ENCODE measurements at regions not wholly inside any gene's neighbourhood (a gene's known extent, or its start where the extent isn't known, plus 50 kb on each side); places are given as distances from the start of the nearest gene placed in this dataset.
A peak's percentile ranks its signal among the peaks of the same experiment; 100 is the strongest.

GRCh38 chr10:71040846-71041605, 152.7 kb upstream of the PCBD1 start:
- no peak for DNase-seq (ENCODE audit: low spot score, unreplicated experiment)
- Mint-ChIP-seq H3K4me1 (ENCODE audit: low read depth) (peaks cover 17% of the 10 kb centered on the region), H3K27me3 (peaks cover 25% of the 10 kb centered on the region)

GRCh38 chr10:71042216-71042615, 153.9 kb upstream of the PCBD1 start:
- H3K4me3 Mint-ChIP-seq (ENCODE audit: low read depth) = no peak overlapping the region
- H3K27me3 Mint-ChIP-seq = peaks cover 24% of the 10 kb centered on the region
- H3K4me1 Mint-ChIP-seq (ENCODE audit: low read depth) = peaks cover 22% of the 10 kb centered on the region
- TF ChIP-seq CTCF (IDR thresholded peaks at IDR 0.05; ENCODE audit: unreplicated experiment) = no peak
- no peak overlapping the region for H3K27ac Mint-ChIP-seq
- H3K36me3 Mint-ChIP-seq (ENCODE audit: insufficient read depth) = no peaks in the 10 kb centered on the region
- no peaks in the 10 kb centered on the region for H3K9me3 Mint-ChIP-seq (ENCODE audit: low read depth)
- no peak for DNase-seq (ENCODE audit: low spot score, unreplicated experiment)

More at GRCh38 chr10:71040846-71041605, 152.7 kb upstream of the PCBD1 start:
- Mint-ChIP-seq H3K27ac (no peak overlapping the region), H3K36me3 (ENCODE audit: insufficient read depth) (no peaks in the 10 kb centered on the region), H3K4me3 (ENCODE audit: low read depth) (no peak overlapping the region), H3K9me3 (ENCODE audit: low read depth) (no peaks in the 10 kb centered on the region)
- no peak for TF ChIP-seq CTCF (IDR thresholded peaks at IDR 0.05; ENCODE audit: unreplicated experiment)

GRCh38 chr10:71042699-71043098, 154.3 kb upstream of the PCBD1 start:
- no peak overlapping the region for H3K27ac Mint-ChIP-seq
- no peaks in the 10 kb centered on the region for H3K36me3 Mint-ChIP-seq (ENCODE audit: insufficient read depth)
- peaks cover 22% of the 10 kb centered on the region for H3K4me1 Mint-ChIP-seq (ENCODE audit: low read depth)
- no peaks in the 10 kb centered on the region for H3K9me3 Mint-ChIP-seq (ENCODE audit: low read depth)
- no peak for DNase-seq (ENCODE audit: low spot score, unreplicated experiment)
- TF ChIP-seq CTCF (IDR thresholded peaks at IDR 0.05; ENCODE audit: unreplicated experiment) = no peak
- no peak overlapping the region for H3K4me3 Mint-ChIP-seq (ENCODE audit: low read depth)
- H3K27me3 Mint-ChIP-seq = peaks cover 28% of the 10 kb centered on the region

- H3K36me3 Mint-ChIP-seq (ENCODE audit: insufficient read depth) = no peaks in the 10 kb centered on the region
- H3K4me3 Mint-ChIP-seq (ENCODE audit: low read depth) = no peak overlapping the region
- H3K4me1 Mint-ChIP-seq (ENCODE audit: low read depth) = peaks cover 22% of the 10 kb centered on the region
- peaks cover 33% of the 10 kb centered on the region for H3K27me3 Mint-ChIP-seq
- no peak for TF ChIP-seq CTCF (IDR thresholded peaks at IDR 0.05; ENCODE audit: unreplicated experiment)
- no peak overlapping the region for H3K27ac Mint-ChIP-seq
- H3K9me3 Mint-ChIP-seq (ENCODE audit: low read depth) = no peaks in the 10 kb centered on the region
- no peak for DNase-seq (ENCODE audit: low spot score, unreplicated experiment)
These were observed 155.5 kb upstream of the PCBD1 start for GRCh38 chr10:71043858-71044257.

GRCh38 chr10:71044720-71045119, 156.4 kb upstream of the PCBD1 start:
- no peaks in the 10 kb centered on the region for H3K36me3 Mint-ChIP-seq (ENCODE audit: insufficient read depth)
- peaks cover 40% of the 10 kb centered on the region for H3K27me3 Mint-ChIP-seq
- no peak for DNase-seq (ENCODE audit: low spot score, unreplicated experiment)
- H3K4me3 Mint-ChIP-seq (ENCODE audit: low read depth) = no peak overlapping the region
- peaks cover 22% of the 10 kb centered on the region for H3K4me1 Mint-ChIP-seq (ENCODE audit: low read depth)
- no peaks in the 10 kb centered on the region for H3K9me3 Mint-ChIP-seq (ENCODE audit: low read depth)
- no peak for TF ChIP-seq CTCF (IDR thresholded peaks at IDR 0.05; ENCODE audit: unreplicated experiment)
- H3K27ac Mint-ChIP-seq = peak overlapping the region; percentile 63
